ENCODE measurements at regions not wholly inside any gene's neighbourhood (a gene's known extent, or its start where the extent isn't known, plus 50 kb on each side); places are given as distances from the start of the nearest gene placed in this dataset.
"Not testable (repeated sequence)": the region's sequence is repeated elsewhere in the genome, so short reads cannot be mapped to it uniquely, and the experiment has no call there.

DNA sequence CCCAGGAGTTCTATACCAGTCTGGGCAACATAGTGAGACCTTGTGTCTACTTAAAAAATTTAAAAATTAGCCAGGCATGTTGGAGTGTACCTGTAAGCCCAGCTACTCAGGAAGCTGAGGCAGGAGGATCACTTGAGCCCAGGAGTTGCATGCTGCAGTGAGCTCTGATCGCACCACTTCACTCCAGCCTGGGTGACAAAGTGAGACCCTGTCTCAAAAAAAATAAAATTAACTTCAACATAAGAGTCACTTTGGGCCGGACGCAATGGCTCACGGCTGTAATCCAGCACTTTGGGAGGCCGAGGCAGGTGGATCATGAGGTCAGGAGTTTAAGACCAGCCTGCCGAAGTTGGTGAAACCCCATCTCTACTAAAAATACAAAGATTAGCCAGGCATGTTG lies 699.1 kb upstream of the AUTS2 start:
- DNase-seq (ENCODE audit: low read depth in 2 of 2) = not testable (repeated sequence)

DNA sequence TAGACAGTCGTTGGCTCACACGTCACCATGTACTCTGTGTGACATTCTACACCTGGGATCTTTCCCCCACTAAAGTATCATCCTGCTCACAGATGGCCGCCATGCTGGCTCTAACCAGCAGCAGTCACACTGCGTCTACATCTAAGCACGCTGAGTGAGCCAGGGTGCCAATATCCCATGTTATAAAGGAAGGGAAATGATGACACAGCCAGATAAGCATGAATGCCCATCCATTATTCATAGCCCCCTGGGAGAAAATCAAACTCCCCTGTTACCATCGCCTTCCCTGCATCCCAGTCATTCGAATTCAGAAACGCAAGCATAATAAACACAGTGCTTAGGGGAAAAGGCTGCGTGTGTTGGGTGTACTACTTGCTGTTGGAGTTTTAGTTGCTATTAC lies 698.2 kb upstream of the AUTS2 start:
- DNase-seq (ENCODE audit: low read depth in 2 of 2) = no peak

DNA sequence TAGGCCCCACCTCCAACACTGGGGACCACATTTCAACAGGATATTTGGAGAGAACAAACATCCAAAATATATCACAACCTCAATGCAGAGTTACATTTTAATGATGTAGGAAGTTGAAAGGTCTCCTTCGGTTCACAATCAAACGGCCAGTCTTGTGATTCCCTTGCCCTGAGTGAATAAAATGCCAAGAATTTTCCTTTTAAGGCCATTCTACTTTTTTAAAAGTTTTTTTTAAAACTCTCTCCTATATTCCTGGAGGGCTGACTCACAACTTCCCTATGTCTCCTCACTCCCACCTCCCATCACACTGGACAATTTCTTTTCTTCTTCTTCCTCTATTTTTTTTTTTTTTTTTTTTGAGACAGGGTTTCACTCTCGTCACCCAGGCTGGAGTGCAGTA lies 693.6 kb upstream of the AUTS2 start:
- peak; percentile 17 to 20 for DNase-seq (ENCODE audit: low read depth in 2 of 2)

DNA sequence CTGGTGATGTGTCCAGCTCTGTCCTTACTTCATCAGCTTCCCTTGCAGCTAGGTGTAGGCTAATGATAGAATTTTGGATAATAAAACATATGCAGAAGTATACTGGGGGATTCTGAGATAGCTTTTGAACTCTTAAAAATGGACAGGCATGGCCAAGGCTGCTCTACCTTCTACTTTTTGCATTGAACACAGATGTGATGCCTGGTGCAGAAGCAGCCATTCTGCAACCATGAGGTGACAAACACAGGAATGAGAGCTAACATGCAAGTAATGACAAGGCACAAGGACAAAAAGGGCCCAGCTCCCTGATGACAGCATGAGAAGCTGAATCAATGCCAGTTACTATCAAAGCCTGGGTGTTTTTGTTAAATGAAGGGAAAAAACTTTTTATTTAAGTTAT lies 686.5 kb upstream of the AUTS2 start:
- no peak for DNase-seq (ENCODE audit: low read depth in 2 of 2)

DNA sequence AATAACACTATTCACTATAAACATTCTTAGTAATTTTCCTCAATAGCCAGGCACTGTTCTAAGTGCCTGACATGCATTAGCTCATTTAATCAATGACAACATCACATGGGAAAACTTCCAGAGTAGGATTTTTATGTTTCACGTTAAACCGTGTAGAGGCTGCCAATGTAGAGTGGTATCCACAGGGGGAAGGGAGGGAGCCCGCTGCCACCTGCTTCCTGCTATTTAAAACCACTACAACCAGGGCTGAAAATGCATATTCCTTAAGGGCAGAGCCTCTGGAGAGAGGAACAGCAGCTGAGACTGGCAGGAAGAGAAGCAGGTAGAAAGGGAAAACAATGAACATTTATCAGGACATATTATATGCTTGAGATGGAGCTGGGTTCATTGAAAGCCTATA lies 684.3 kb upstream of the AUTS2 start:
- DNase-seq (ENCODE audit: low read depth in 2 of 2) = no peak

DNA sequence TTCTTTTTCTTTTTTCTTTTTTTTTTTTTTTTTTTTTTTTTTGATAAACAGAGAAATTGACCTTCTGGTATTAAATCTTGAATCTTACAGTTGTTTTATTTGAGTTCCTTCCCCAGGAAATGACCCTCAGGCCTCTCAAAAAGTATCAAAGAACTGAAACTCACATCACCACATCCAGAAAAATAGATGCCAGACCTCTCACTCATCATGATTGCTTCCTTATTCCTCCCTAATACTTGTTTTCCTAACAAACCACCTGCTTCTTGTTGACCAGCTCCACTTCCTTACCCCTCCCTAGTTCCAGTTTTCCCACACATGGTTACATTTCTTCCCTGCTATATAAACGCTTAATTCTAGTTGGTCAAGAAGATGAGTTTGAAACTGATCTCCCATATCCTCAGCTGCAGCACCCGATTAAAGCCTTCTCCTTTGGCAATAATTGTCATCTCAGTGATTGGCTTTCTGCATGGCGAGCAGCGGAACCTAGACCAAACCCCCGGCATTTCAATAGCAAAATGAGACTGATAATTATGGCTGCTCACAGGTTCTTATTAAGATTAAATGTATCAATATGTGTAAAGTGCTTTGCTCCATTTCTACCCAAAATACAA lies 681.1 kb upstream of the AUTS2 start:
- no peak for DNase-seq (ENCODE audit: low read depth in 2 of 2)

DNA sequence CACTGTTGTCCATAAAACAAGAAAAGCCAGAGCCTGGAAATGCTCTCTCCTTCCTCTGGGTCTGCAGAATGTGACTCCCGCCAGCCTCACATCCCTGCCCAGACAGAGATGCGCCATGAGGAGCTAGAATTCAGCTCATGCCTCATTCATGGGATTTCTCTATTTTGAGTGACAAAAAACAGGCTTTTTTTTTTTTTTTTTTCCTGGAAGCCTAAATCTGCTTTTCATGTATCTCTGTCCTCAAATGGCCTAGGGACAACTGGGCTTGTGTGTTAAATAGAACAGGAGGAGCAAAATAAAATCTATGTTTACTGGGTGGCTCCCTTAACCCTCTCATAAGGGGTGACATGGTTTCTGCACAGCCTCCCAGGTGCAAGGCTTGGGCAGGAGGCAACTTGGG lies 679.7 kb upstream of the AUTS2 start:
- DNase-seq (ENCODE audit: low read depth in 2 of 2) = no peak

DNA sequence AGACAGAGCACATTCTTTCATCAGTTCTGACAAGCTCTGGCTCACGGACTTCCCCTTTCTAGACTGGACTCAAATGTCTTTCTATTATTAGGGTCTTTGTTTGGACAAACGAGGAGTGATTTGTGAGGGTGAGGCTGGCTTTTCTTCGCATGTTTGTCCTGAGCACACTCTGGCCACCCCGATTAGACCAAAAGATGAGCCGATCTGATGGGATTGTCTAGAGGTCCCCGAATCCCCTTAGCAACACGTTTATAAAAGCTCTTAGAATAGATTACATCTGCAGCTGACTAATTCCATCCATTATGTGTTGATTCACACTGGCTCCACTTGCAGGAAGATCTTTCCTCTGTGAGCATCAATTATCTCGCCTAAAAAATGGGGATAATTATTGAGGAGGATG lies 675.4 kb upstream of the AUTS2 start:
- no peak for DNase-seq (ENCODE audit: low read depth in 2 of 2)

DNA sequence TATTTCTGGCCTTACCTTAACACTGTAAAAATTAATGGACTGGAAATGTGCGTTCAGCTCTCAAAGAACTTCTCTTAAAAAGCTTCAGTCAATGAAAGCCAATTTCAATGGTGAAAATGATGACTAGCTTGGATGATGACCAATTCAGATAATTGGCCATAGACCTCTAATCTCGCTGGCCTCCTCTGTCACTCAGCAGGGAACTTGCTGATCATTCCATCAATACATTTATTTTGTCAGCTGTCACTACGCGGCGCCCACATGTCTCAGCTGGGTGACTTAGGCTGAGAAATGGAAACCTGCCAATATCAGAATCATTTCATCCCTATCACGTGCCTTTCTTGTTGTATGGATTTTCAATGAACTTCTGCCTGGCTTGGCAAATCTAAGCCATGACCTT lies 673.0 kb upstream of the AUTS2 start:
- no peak for DNase-seq (ENCODE audit: low read depth in 2 of 2)

DNA sequence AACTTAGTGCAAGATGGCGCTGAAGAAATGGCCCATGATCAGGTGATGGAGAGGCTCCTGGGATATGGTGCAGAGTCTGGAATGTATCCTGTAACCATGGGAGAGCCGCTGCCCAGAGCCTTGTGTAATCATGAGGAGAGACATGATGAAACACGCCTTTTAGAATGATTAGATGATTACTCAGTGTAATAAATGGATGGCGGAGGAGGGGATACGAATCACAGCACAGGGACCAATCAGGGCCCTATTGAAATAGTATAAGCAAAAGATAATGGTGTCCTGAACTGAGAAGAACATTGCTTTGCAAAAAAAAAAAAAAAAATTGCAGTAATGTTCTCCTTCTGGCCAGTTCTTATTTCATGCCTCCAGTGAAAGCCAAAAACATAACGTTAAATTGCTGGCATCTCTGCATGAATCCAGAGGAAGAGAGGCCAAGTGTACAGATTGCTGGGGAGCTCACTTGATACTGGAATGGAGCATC lies 668.5 kb upstream of the AUTS2 start:
- peak; percentile 80 to 81 for DNase-seq (ENCODE audit: low read depth in 2 of 2)

DNA sequence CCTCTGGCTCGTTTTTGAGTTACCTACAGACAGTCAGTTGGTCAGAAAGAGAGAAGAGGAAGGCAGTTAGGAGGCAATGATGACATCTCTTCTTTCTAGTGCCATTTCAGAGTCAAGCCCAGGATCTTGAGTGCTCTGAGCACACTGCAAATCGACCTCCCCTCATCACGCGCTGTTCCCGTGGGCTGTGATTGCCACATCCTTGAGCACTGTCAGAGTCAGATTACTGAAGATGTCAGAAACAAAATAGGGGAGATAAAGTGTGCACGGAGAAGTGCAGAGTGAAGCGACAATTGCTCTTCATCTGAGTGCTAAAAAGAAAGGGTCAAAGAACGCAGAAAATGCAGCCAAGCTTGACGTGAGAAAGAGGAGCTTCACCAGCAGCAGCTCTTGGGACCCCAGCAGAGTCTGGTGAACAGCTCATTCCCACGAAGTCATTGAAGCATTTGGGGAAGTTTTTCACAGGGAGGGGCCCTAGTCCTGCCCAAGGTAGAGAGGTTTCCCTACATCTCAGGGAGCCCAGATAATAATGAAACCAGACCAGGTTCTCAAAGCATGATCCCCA lies 661.7 kb upstream of the AUTS2 start:
- DNase-seq (ENCODE audit: low read depth in 2 of 2) = no peak

DNA sequence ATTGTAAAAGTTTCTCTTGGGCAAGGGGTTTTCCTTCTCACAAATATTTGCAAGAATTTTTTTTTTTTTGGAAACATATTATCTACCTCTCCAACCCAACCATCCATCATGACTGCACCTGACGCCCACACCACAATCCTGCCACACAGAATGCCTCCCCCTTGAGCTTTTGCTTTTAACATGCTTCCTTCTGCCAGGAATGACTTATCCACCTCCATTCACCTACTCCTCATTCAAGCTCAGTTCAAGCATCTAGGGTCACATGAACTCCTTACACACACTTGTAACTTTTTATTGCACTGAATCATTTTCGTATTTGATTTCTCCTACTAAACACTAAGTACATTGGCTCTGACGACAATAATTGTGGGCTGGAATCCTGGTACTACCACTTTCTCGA lies 660.1 kb upstream of the AUTS2 start:
- DNase-seq (ENCODE audit: low read depth in 2 of 2) = no peak

DNA sequence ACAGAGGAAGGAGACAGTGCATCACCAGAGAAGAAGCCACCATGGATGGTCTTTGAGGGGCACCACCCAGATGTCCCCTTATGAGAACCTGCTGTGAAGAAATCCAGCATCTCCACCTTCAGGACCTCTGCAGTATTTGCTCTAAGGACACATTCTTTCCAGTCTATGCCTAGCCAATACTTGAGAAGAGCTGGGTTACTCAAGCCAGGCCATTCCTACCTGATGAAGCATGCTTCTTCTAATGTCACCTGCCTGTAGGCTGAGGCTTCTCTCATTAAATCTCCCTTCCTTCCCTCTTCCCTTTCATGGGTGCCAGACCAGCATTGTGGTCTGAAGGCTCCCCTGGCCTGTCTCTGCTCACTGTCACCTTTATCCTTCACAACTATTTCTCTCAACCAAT lies 654.5 kb upstream of the AUTS2 start:
- DNase-seq (ENCODE audit: low read depth in 2 of 2) = no peak

DNA sequence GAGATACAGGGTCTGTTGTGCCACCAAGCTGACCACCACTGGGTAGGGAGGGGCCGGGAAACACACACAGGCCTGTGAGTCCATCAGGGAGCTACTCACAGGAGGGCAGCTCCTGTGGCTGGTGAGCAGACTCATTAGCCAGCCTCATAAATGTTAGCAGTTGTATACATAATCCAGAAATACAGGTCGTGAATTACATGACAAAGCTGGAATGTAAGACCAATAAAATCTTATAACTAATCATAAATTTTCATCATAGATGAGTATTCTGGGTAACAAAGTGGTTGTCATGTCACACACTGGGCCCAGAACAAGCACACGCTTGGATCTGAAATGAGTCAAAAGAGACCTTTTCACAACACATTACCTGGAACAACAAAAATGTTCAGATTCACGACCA lies 642.6 kb upstream of the AUTS2 start:
- DNase-seq (ENCODE audit: low read depth in 2 of 2) = peak in 1 of 2 experiments; percentile 31

DNA sequence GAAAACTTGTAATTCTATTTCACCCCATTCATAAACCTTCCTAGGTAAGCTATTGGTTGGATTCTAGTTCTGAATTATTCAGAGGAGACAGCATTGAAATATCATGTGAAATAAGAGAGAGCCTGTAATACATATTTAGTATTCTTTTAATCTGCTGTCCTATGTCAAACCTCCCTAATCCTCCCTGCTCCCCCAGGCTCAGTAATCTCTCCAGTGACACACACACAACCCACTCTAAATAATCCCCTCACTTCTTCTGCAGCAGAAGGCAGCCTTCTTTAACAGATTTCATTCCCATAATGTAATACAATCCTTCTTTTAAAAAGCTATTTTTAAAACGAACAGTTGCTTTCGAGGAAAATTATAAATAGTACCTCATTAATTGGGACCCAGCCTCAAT lies 639.7 kb upstream of the AUTS2 start:
- no peak for DNase-seq (ENCODE audit: low read depth in 2 of 2)

DNA sequence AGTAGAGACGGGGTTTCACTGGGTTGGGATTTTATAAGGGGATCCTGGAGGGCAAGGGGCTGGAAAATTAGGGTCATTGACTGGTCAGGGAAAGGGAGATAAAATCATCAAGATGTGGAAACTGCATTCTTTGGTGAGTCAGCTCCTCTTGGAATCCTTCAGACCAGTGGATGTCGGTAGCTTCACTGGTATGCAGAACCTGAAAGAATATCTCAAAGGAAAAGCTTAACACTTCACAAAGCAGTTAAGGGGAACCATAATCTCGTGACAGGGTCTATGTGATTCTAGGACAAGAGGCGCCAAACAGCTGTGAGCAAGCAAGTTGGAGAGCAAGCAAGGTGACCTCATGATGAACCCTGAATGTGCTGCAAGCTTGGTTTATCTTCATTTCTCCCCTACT lies 634.7 kb upstream of the AUTS2 start:
- DNase-seq (ENCODE audit: low read depth in 2 of 2) = peak; percentile 88

DNA sequence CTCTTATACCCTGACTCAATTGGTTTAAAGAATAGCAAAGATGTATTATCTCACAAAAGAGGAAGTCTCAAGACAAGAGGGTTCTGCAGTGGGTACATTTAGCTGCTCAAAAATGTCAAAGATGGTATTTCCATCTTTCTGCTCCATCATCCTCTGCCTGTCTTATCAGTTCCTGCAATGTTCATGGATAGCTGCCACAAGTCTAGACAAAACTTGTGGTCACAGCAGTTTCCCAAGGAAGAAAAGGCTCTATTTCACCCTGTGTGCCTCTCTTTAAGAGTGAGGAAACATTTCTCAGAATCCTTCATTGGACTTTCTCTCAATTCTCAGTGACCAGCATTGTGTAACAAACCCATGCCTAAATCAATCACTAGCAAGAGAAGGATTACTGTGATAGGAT lies 634.2 kb upstream of the AUTS2 start:
- DNase-seq (ENCODE audit: low read depth in 2 of 2) = peak in 1 of 2 experiments; percentile 23

DNA sequence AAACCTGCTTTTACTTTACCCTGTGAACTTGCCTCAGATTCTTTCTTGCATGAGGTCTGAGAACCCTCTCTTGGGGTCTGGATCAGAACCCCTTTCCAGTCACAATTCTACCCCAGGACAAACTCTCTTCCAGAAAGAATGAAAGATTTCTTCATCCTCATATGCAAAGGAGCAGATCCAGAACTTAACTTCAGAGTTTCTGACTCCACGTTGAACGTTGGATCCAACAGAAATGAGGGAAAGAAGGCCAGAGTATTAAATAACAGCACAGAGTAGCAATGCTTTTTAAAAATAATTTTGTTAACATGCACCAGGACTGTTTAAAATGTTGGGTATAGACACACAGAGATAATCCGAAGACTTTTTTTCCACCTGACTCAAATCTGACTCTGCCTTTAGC lies 632.9 kb upstream of the AUTS2 start:
- DNase-seq (ENCODE audit: low read depth in 2 of 2) = no peak

DNA sequence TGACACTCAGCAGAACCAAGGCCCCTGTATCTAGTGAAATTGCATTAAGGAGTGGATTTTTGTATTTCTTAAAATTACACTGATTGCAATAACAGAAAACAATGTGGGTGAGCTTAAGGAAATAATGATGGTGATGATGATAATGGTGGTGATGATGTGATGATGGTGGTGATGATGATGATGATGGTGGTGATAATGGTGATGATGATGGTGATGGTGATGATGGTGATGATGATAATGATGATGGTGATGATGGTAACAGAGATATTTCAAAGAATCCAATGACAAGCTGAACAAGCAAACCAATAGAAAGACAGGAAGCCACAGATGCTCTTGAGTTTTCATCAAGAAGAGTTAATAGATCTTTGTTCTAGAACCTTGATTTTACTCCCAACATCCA lies 630.7 kb upstream of the AUTS2 start:
- DNase-seq (ENCODE audit: low read depth in 2 of 2) = no peak

DNA sequence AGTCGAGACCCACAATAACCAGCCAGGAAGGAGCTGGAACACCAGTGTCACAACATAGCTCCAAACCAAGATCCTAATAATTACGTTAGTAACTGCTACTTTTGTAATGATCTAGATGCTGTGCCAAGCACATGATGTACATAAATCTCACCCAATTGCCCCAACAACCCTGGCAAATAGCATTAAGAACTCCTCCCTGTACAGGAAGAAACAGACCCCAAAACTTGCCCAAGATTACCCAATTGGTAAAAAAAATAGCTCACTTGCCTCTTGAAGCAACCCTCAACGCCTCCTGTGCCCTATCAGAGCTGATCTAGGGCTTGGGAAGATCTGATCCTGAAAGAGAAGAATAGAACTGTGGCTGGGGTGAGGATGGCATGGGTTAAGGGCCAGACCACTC lies 628.7 kb upstream of the AUTS2 start:
- DNase-seq (ENCODE audit: low read depth in 2 of 2) = no peak

DNA sequence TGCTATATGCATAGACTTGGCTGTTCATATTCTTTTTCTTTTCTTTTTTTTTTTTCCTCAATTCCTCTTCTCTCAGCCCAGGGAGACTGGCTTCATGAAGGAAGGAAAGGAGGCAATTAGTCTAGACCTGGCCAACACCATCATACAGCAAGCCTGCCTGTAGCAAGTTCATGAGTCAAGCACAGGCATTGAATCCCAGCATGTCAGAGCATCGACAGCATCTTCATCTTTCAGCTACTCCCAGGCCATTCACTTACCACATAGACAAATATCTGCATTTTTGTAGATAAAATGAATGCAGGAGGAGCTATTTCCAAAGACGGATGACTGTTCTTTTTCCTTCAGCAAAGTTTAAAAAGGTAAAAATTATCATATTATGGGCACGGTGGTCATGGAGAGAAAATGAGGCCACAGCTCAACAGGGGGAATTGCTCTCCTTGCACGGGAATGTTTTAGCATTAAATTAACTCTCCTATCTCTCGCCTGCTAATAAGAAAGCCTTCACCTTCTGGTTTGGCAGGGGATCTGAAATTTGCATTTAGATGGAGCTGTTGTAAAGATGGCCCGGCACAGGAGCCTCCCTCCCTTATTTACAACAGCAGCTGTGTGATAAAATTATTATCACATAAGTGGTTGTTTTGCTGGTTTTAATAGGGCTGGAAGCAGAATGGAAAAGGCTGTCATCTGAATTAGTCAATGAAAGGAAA lies 626.5 kb upstream of the AUTS2 start:
- DNase-seq (ENCODE audit: low read depth in 2 of 2) = no peak

DNA sequence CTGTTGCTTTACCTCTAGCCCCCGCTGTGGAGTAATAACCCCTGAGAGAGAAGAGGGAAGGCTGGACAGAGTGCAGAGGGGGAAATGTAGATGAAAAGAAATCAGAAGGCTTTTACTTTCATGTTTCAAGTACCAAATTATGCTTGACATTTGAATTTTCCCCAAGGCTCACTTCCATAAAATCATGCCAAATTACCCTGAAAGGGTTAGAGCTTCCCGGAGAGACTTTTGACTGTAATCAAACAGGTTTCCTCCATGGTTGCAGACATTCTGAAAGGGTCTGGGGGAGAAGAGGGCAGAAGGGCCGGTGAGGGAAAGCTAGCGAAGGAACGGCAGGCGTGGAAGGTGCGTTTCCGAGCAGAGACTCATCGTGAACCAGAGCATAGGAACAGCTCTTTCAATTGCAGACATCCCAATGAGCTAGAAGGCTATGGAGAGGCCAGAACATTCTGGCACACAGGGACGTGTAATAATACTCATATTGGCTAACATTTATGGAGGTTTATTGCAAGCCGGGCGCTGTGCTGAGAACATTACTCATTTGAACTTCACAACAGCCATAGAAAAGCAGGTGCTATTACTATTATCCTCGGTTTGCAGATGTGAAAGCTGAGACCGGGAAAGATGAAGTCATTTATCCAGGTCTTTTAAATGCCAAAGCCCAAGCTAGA lies 620.8 kb upstream of the AUTS2 start:
- DNase-seq (ENCODE audit: low read depth in 2 of 2) = no peak

DNA sequence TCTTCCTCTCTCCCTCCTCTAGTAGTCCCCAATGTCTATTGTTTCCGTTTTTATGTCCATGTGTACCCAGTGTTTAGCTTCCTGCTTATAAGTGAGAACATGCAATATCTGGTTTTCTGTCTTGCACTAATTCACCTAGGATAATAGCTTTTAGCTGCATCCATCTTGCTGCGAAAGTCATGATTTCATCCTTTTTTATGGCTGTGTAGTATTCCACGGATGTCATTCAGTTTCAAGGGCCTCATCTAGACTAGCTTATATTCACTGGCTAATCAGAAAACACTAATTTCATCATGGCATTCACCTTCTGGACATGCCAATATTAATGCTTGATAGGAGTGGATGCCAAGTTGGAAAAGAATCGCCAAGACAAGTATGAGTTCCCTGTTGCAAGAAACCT lies 619.6 kb upstream of the AUTS2 start:
- no peak for DNase-seq (ENCODE audit: low read depth in 2 of 2)

All from fibroblast of skin of left quadriceps (primary cell).